GM12891 (cell line): ENCODE measurements at regions not wholly inside any gene's neighbourhood (a gene's known extent, or its start where the extent isn't known, plus 50 kb on each side); places are given as distances from the start of the nearest gene placed in this dataset.

Experiments used
- PAX5 ChIP-seq: IDR thresholded peaks from 2 replicates; pipeline ENCODE4 v1.6.1; 2011; ENCODE audit warnings: low read length, moderate library complexity, mild to moderate bottlenecking; ENCODE audit not compliant: insufficient read depth, severe bottlenecking
- POLR2A ChIP-seq: IDR thresholded peaks from 2 replicates; pipeline ENCODE4 v1.6.1; 2011; ENCODE audit warnings: low read depth, low read length, control low read depth
- POLR2AphosphoS5 ChIP-seq: IDR thresholded peaks from 2 replicates; pipeline ENCODE4 v1.6.1; 2011; ENCODE audit warnings: low read depth, low read length, control low read depth
- POU2F2 ChIP-seq: IDR thresholded peaks from 2 replicates; pipeline ENCODE4 v1.6.1; 2011; ENCODE audit warnings: low read depth, mild to moderate bottlenecking, control low read depth, low read length, moderate library complexity
- SPI1 ChIP-seq: IDR thresholded peaks from 2 replicates; pipeline ENCODE4 v1.6.1; 2011; ENCODE audit warnings: low read depth, low read length, control low read depth
- TAF1 ChIP-seq: IDR thresholded peaks from 2 replicates; pipeline ENCODE4 v1.6.1; 2011; ENCODE audit warnings: low read depth, low read length, control low read depth

GRCh38 chr9:129422032-129422842, 198.7 kb downstream of the C9orf50 start:
- TF ChIP-seq POLR2A (no peak), POU2F2 (no peak), TAF1 (no peak), POLR2AphosphoS5 (no peak), SPI1 (no peak), PAX5 (no peak)
